OCI-LY3 (cell line): ENCODE measurements at regions not wholly inside any gene's neighbourhood (a gene's known extent, or its start where the extent isn't known, plus 50 kb on each side); places are given as distances from the start of the nearest gene placed in this dataset.

ENCODE experiments used
- H2AFZ ChIP-seq: fragments of 200-600, 300-600 bp; shearing (Covaris generic); 2 replicates; pipeline ENCODE4 v1.6.0; 2014; ENCODE audit warnings: antibody characterized with exemption, low read depth, low read length
- H3K27ac ChIP-seq: fragments of 200-600, 300-600 bp; sonication (generic); 2 replicates; pipeline ENCODE4 v1.5.1; 2014; ENCODE audit warnings: mild to moderate bottlenecking, low read length, moderate library complexity, mixed read lengths
- H3K27me3 ChIP-seq: fragments of 200-600, 300-600 bp; sonication (generic); 2 replicates; pipeline ENCODE4 v1.6.1; 2014; ENCODE audit warnings: low read depth, low read length, mixed read lengths
- H3K36me3 ChIP-seq: fragments of 200-600, 300-600 bp; sonication (generic); replicated peaks from 2 replicates; pipeline ENCODE3; 2014; ENCODE audit warnings: low read depth, low read length, mixed read lengths
- H3K4me1 ChIP-seq: fragments of 300-600, 200-600 bp; sonication (generic); 2 replicates; pipeline ENCODE4 v1.6.1; 2014; ENCODE audit warnings: low read length, mixed read lengths
- H3K4me2 ChIP-seq: fragments of 200-600, 300-600 bp; sonication (generic); 2 replicates; pipeline ENCODE4 v1.6.1; 2014; ENCODE audit warnings: low read length, mixed read lengths
- H3K4me3 ChIP-seq: fragments of 300-600, 200-600 bp; sonication (generic); 2 replicates; pipeline ENCODE4 v1.5.1; 2014; ENCODE audit warnings: antibody characterized with exemption, mild to moderate bottlenecking, low read length, moderate library complexity
- H3K79me2 ChIP-seq: fragments of 300-600, 200-600 bp; shearing (Covaris generic); 2 replicates; pipeline ENCODE4 v1.6.1; 2014; ENCODE audit warnings: mild to moderate bottlenecking, low read length, mixed read lengths
- H3K9ac ChIP-seq: fragments of 300-600, 200-600 bp; shearing (Covaris generic); 2 replicates; pipeline ENCODE4 v1.6.0; 2014; ENCODE audit warnings: mild to moderate bottlenecking, low read length, moderate library complexity
- H3K9me3 ChIP-seq: fragments of 200-600, 300-600 bp; shearing (Covaris generic); 2 replicates; pipeline ENCODE4 v1.6.1; 2014; ENCODE audit warnings: low read length, mixed read lengths; ENCODE audit not compliant: insufficient read depth
- H4K20me1 ChIP-seq: fragments of 200-600, 300-600 bp; sonication (generic); 2 replicates; pipeline ENCODE4 v1.6.1; 2016; ENCODE audit warnings: low read length, mixed read lengths; ENCODE audit not compliant: insufficient read depth
- EZH2phosphoT487 ChIP-seq: fragments of 200-600 bp; shearing (Covaris generic); IDR thresholded peaks from 2 replicates; pipeline ENCODE4 v1.6.1; 2018; ENCODE audit warnings: antibody characterized with exemption, mixed run types, low read depth
- TF ChIP-seq, protein P1 (sequence below): fragments of 200-600, 300-600 bp; sonication (generic); IDR thresholded peaks from 2 replicates; pipeline ENCODE4 v1.5.1; 2014; ENCODE audit warnings: antibody characterized with exemption, low read length, low read depth

DNA sequence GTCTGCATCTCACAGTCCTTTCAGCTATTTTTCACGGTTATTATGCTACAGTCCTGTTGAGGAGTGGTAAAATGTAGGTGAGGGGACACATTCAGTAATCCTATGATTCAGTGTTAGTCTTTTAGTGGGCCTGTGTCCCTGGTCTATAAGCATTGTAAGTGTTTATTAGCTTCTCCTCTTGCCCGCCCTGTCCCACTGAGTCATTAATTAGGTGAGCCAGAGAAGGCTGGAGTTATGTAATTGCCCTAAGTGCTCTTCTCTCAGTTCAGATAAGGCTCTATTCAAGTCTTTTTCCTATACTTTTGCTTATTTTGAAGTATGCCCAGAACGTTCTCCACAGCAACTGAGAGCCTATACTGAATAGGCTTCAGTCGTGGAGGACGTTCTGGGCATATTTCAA is 76.3 kb upstream of the ZRANB2 start:
- Histone ChIP-seq H3K27ac (no peak overlapping the region), H3K79me2 (no peaks in the 10 kb centered on the region), H3K9me3 (no peaks in the 10 kb centered on the region), H3K4me2 (no peak overlapping the region), H3K27me3 (no peaks in the 10 kb centered on the region), H3K9ac (no peak overlapping the region), H2AFZ (no peak overlapping the region), H3K4me3 (no peak overlapping the region), H4K20me1 (no peaks in the 10 kb centered on the region), H3K4me1 (no peaks in the 10 kb centered on the region), H3K36me3 (no peaks in the 10 kb centered on the region)
- TF ChIP-seq, protein P1, sequence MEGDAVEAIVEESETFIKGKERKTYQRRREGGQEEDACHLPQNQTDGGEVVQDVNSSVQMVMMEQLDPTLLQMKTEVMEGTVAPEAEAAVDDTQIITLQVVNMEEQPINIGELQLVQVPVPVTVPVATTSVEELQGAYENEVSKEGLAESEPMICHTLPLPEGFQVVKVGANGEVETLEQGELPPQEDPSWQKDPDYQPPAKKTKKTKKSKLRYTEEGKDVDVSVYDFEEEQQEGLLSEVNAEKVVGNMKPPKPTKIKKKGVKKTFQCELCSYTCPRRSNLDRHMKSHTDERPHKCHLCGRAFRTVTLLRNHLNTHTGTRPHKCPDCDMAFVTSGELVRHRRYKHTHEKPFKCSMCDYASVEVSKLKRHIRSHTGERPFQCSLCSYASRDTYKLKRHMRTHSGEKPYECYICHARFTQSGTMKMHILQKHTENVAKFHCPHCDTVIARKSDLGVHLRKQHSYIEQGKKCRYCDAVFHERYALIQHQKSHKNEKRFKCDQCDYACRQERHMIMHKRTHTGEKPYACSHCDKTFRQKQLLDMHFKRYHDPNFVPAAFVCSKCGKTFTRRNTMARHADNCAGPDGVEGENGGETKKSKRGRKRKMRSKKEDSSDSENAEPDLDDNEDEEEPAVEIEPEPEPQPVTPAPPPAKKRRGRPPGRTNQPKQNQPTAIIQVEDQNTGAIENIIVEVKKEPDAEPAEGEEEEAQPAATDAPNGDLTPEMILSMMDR = no peak
- no peak for TF ChIP-seq EZH2phosphoT487

DNA sequence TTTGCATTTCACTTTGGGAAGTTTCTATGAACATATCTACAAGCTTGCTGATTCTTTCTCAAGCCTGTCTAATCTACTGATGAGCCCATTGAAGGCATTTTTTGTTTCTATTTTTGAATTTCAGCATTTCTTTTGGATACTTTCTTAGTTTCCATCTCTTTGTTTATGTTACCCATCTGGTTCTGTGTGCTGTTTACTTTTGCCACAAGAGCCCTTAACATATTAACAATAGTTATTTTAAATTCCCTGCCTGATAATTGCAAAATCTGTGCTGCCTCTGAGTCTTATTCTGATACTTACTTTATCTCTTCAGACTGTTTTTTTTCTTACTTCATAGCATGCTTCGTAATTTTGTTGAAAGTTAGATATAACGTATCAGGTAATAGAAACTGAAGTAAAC is 75.8 kb upstream of the ZRANB2 start:
- Histone ChIP-seq H3K4me3 (no peak overlapping the region), H3K27me3 (no peaks in the 10 kb centered on the region), H4K20me1 (no peaks in the 10 kb centered on the region), H3K36me3 (no peaks in the 10 kb centered on the region), H3K4me1 (no peaks in the 10 kb centered on the region), H3K27ac (no peak overlapping the region), H3K9me3 (no peaks in the 10 kb centered on the region), H3K4me2 (no peak overlapping the region), H3K9ac (no peak overlapping the region), H2AFZ (no peak overlapping the region), H3K79me2 (no peaks in the 10 kb centered on the region)
- TF ChIP-seq, protein P1 = no peak
- TF ChIP-seq EZH2phosphoT487 = no peak

DNA sequence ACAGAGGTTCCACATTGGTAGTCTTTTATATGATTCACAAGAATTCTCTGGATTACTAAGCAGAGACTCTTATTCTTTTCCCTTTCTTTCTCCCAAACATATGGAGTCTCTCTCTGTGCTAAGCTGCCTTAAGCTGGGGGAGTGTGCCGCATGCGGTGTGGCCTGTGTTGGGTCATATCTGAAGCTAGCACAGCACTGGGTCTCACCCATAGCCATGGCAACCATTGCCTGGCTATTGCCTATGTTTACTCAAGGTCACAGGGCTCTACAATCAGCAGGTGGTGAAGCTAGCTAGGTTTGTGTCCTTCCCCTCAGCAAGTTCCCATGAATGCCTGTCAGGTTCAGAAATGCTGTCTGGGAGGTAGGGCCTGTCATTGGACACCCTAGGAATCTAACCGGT is 73.6 kb upstream of the ZRANB2 start:
- H3K4me2 ChIP-seq = no peak overlapping the region
- H3K9ac ChIP-seq = no peak overlapping the region
- H2AFZ ChIP-seq = no peak overlapping the region
- H3K4me1 ChIP-seq = no peaks in the 10 kb centered on the region
- no peaks in the 10 kb centered on the region for H3K36me3 ChIP-seq
- no peaks in the 10 kb centered on the region for H3K9me3 ChIP-seq
- no peak overlapping the region for H3K27ac ChIP-seq
- TF ChIP-seq EZH2phosphoT487 = no peak
- TF ChIP-seq, protein P1 = no peak
- H3K27me3 ChIP-seq = no peaks in the 10 kb centered on the region
- H3K4me3 ChIP-seq = no peak overlapping the region
- no peaks in the 10 kb centered on the region for H4K20me1 ChIP-seq
- H3K79me2 ChIP-seq = no peaks in the 10 kb centered on the region

DNA sequence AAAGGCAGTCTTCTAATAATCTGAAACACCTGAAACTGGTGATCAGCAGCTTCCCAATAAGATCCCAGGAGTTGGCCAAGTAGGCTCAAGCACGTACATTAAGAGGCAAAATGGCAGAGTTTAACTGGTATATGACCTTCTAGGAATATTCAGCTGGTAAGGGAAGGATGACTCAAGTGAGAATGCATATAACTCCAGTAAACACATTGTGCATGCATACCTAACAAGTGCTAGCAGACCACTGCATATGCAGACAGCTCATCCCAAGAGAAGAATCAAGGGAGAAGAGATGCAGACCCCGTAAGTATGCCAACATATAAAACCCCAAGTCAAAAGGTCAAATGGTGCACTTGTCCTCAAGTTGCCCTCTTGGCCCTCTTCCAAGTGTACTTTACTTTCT is 73.0 kb upstream of the ZRANB2 start:
- no peak for TF ChIP-seq EZH2phosphoT487
- TF ChIP-seq, protein P1 = no peak
- Histone ChIP-seq H3K27ac (no peak overlapping the region), H4K20me1 (no peaks in the 10 kb centered on the region), H3K9ac (no peak overlapping the region), H3K4me2 (no peak overlapping the region), H3K79me2 (no peaks in the 10 kb centered on the region), H2AFZ (no peak overlapping the region), H3K4me1 (no peaks in the 10 kb centered on the region), H3K9me3 (no peaks in the 10 kb centered on the region), H3K4me3 (no peak overlapping the region), H3K36me3 (no peaks in the 10 kb centered on the region), H3K27me3 (no peaks in the 10 kb centered on the region)
